ENCODE measurements at regions not wholly inside any gene's neighbourhood (a gene's known extent, or its start where the extent isn't known, plus 50 kb on each side); places are given as distances from the start of the nearest gene placed in this dataset.

DNA sequence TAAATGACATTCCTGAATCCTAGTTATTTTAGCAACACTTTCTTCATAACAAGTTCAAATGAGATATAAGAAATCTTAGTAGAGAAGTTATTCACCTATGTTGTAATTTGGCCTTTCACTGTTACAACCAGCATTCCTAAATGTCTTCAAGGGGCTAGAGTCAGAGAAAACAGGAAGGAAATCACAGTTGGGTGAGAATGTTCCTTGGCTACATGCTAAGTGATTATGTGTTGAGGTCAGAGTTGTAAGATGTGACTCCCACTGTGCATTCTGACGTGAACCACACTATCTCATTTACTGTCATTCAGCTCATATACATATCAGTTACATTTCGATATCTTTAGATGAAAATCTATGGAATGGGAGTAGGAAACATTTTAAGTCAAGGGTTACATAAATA, 51.0 kb upstream of the MLIP start:
- no peak for DNase-seq
- H3K36me3 ChIP-seq: no peaks in the 10 kb centered on the region
- TF ChIP-seq, protein P1, sequence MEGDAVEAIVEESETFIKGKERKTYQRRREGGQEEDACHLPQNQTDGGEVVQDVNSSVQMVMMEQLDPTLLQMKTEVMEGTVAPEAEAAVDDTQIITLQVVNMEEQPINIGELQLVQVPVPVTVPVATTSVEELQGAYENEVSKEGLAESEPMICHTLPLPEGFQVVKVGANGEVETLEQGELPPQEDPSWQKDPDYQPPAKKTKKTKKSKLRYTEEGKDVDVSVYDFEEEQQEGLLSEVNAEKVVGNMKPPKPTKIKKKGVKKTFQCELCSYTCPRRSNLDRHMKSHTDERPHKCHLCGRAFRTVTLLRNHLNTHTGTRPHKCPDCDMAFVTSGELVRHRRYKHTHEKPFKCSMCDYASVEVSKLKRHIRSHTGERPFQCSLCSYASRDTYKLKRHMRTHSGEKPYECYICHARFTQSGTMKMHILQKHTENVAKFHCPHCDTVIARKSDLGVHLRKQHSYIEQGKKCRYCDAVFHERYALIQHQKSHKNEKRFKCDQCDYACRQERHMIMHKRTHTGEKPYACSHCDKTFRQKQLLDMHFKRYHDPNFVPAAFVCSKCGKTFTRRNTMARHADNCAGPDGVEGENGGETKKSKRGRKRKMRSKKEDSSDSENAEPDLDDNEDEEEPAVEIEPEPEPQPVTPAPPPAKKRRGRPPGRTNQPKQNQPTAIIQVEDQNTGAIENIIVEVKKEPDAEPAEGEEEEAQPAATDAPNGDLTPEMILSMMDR (IDR thresholded peaks at IDR 0.05): no peak
- intact Hi-C loops (cut with DNase I): no loop called here
- H3K27me3 ChIP-seq: no peaks in the 10 kb centered on the region
- no peak overlapping the region for H3K4me3 ChIP-seq
- peaks cover 3% of the 10 kb centered on the region for H3K4me1 ChIP-seq
- H3K9me3 ChIP-seq: no peaks in the 10 kb centered on the region
- no peak overlapping the region for H3K27ac ChIP-seq
- no peak overlapping the region for H3K9ac ChIP-seq (ENCODE audit: low read depth in 2 of 2, low read length in 2 of 2)
